NCI-H446 treated with DMSO at 0.1 percent for 48 hours (cell line): ENCODE measurements at regions not wholly inside any gene's neighbourhood (a gene's known extent, or its start where the extent isn't known, plus 50 kb on each side); places are given as distances from the start of the nearest gene placed in this dataset.
A peak's percentile ranks its signal among the peaks of the same experiment; 100 is the strongest.

Experiments
- DNase-seq: peaks from one replicate; lab custom pipeline; 2025; lab: John Stamatoyannopoulos, UW

GRCh38 chr3:29064085-29064484 lies 216.8 kb upstream of the RBMS3 start:
- DNase-seq = no peak

- DNase-seq = peak; percentile 76
Observed at GRCh38 chr3:29065211-29065785, 215.6 kb upstream of the RBMS3 start.

- no peak for DNase-seq
Observed at GRCh38 chr3:29067007-29067406, 213.9 kb upstream of the RBMS3 start.

- DNase-seq = no peak
Observed at GRCh38 chr3:29070959-29071634, 209.8 kb upstream of the RBMS3 start.

GRCh38 chr3:29072611-29073010 lies 208.3 kb upstream of the RBMS3 start:
- DNase-seq = peak; percentile 75

- no peak for DNase-seq
Observed at GRCh38 chr3:29077356-29077755, 203.5 kb upstream of the RBMS3 start.

- no peak for DNase-seq
Observed at GRCh38 chr3:29079358-29079757, 201.5 kb upstream of the RBMS3 start.

GRCh38 chr3:29080967-29081366 lies 199.9 kb upstream of the RBMS3 start:
- DNase-seq = no peak

GRCh38 chr3:29083081-29083480 lies 197.8 kb upstream of the RBMS3 start:
- DNase-seq = no peak

GRCh38 chr3:29083676-29084075 lies 197.2 kb upstream of the RBMS3 start:
- peak; percentile 56 for DNase-seq

- DNase-seq = no peak
Observed at GRCh38 chr3:29088579-29088978, 192.3 kb upstream of the RBMS3 start.

GRCh38 chr3:29090912-29091597 lies 189.8 kb upstream of the RBMS3 start:
- no peak for DNase-seq

- DNase-seq = no peak
Observed at GRCh38 chr3:29091599-29092189, 189.2 kb upstream of the RBMS3 start.

GRCh38 chr3:29092348-29092747 lies 188.5 kb upstream of the RBMS3 start:
- DNase-seq = no peak

- no peak for DNase-seq
Observed at GRCh38 chr3:29099296-29099695, 181.6 kb upstream of the RBMS3 start.

GRCh38 chr3:29099775-29100174 lies 181.1 kb upstream of the RBMS3 start:
- DNase-seq = no peak

GRCh38 chr3:29100292-29100691 lies 180.6 kb upstream of the RBMS3 start:
- no peak for DNase-seq

GRCh38 chr3:29128001-29128400 lies 152.9 kb upstream of the RBMS3 start:
- no peak for DNase-seq

- DNase-seq = no peak
Observed at GRCh38 chr3:29137601-29138000, 143.3 kb upstream of the RBMS3 start.

GRCh38 chr3:29138171-29138570 lies 142.7 kb upstream of the RBMS3 start:
- no peak for DNase-seq

- DNase-seq = no peak
Observed at GRCh38 chr3:29140666-29141065, 140.2 kb upstream of the RBMS3 start.

- DNase-seq = no peak
Observed at GRCh38 chr3:29141197-29141917, 139.5 kb upstream of the RBMS3 start.

- no peak for DNase-seq
Observed at GRCh38 chr3:29141918-29142275, 139.0 kb upstream of the RBMS3 start.
